ENCODE measurements at regions not wholly inside any gene's neighbourhood (a gene's known extent, or its start where the extent isn't known, plus 50 kb on each side); places are given as distances from the start of the nearest gene placed in this dataset.

DNA sequence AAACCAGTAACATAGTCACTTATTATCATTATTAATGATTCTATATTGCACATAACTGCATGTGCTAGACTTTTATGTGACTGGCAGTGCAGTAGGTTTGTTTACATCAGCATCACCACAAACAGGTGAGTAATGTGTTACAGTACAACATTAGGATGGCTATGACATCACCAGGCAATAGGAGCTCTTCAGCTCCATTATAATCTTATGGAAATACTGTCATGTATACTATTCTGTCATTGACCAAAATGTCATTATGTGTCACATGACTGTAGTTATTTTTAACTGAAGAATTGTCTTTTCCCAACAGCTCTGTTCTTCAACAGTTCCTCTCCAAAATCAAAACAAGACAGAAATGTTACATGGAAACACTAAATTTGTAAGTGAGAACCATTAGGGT lies 96.3 kb downstream of the C18orf54 start:
- TF ChIP-seq POLR2A (IDR thresholded peaks at IDR 0.05): no peak
- TF ChIP-seq, protein P1, sequence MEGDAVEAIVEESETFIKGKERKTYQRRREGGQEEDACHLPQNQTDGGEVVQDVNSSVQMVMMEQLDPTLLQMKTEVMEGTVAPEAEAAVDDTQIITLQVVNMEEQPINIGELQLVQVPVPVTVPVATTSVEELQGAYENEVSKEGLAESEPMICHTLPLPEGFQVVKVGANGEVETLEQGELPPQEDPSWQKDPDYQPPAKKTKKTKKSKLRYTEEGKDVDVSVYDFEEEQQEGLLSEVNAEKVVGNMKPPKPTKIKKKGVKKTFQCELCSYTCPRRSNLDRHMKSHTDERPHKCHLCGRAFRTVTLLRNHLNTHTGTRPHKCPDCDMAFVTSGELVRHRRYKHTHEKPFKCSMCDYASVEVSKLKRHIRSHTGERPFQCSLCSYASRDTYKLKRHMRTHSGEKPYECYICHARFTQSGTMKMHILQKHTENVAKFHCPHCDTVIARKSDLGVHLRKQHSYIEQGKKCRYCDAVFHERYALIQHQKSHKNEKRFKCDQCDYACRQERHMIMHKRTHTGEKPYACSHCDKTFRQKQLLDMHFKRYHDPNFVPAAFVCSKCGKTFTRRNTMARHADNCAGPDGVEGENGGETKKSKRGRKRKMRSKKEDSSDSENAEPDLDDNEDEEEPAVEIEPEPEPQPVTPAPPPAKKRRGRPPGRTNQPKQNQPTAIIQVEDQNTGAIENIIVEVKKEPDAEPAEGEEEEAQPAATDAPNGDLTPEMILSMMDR (IDR thresholded peaks at IDR 0.05 in 4 of 5, conservative IDR thresholded peaks at IDR 0.05 in 1 of 5): no peak
